Body of pancreas (tissue), 4 donors: ENCODE measurements at regions not wholly inside any gene's neighbourhood (a gene's known extent, or its start where the extent isn't known, plus 50 kb on each side); places are given as distances from the start of the nearest gene placed in this dataset.
"Not testable (repeated sequence)": the region's sequence is repeated elsewhere in the genome, so short reads cannot be mapped to it uniquely, and the experiment has no call there.

Experiments
- POLR2A ChIP-seq, 3 donors: fragments of 450-650 bp; IDR thresholded peaks; one replicate each; pipeline ENCODE4 v1.6.1; 2016; ENCODE audit warnings: antibody characterized with exemption in 3 of 3, mild to moderate bottlenecking in 2 of 3
- TF ChIP-seq, protein P1 (sequence below), 7 experiments: fragments of 450-650 bp in 4 of 7; fragments of 200-600 bp in 3 of 7; sonication (generic) in 3 of 7; IDR thresholded peaks; one replicate each; pipeline ENCODE4 v1.5.1; 2016 to 2019; ENCODE audit warnings: antibody characterized with exemption in 7 of 7

DNA sequence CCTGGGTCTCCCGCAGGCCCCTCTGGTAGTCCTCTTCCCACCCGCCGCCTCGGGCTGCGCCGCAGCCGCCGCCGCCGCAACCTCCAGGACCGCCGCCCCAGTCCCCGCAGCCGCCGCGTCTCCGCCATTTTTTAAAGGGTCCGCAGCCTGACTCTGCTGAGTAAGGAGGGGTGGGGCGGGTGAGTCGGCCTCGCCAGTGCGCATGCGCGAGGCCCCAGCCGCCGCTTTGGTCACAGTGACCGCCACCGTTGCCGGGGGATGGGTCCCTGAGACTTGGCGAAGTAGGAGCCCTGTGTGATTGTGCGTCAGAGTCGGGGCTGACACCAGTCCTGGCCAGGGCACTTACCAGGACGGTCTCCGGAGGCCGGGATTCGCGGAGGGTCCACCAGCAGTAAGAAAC lies 1424.2 kb upstream of the PCDH10 start:
- TF ChIP-seq, protein P1, sequence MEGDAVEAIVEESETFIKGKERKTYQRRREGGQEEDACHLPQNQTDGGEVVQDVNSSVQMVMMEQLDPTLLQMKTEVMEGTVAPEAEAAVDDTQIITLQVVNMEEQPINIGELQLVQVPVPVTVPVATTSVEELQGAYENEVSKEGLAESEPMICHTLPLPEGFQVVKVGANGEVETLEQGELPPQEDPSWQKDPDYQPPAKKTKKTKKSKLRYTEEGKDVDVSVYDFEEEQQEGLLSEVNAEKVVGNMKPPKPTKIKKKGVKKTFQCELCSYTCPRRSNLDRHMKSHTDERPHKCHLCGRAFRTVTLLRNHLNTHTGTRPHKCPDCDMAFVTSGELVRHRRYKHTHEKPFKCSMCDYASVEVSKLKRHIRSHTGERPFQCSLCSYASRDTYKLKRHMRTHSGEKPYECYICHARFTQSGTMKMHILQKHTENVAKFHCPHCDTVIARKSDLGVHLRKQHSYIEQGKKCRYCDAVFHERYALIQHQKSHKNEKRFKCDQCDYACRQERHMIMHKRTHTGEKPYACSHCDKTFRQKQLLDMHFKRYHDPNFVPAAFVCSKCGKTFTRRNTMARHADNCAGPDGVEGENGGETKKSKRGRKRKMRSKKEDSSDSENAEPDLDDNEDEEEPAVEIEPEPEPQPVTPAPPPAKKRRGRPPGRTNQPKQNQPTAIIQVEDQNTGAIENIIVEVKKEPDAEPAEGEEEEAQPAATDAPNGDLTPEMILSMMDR (IDR thresholded peaks at IDR 0.05): not testable (repeated sequence)
- TF ChIP-seq POLR2A (IDR thresholded peaks at IDR 0.05): not testable (repeated sequence)
